PC-3 (cell line): ENCODE measurements at regions not wholly inside any gene's neighbourhood (a gene's known extent, or its start where the extent isn't known, plus 50 kb on each side); places are given as distances from the start of the nearest gene placed in this dataset.
A peak's percentile ranks its signal among the peaks of the same experiment; 100 is the strongest.

Experiments used
- ATAC-seq: fragments of 200-7000 bp; cut with Tn5 transposase; 2 replicates; pipeline ENCODE4 v1.9.1; 2020; ENCODE audit warnings: mild to moderate bottlenecking, moderate library complexity
- BruUV-seq: library from RNA; stranded (reverse); fragments of 400-500 nt; replicated peaks from 2 replicates; lab custom pipeline; 2021; lab: Mats Ljungman, UMichigan
- CTCF ChIA-PET: fragments of 300-600 bp; sonication (Branson Sonifier 250); formaldehyde crosslinking; loops from one replicate; lab custom pipeline; 2022; ENCODE audit warnings: antibody characterized with exemption; lab: Charles Lee
- POLR2A ChIA-PET: fragments of 300-600 bp; sonication (Branson Sonifier 250); formaldehyde crosslinking; loops from one replicate; lab custom pipeline; 2022; ENCODE audit warnings: antibody characterized with exemption; ENCODE audit not compliant: unreplicated experiment; lab: Charles Lee
- DNase-seq: peaks from one replicate; pipeline ENCODE4 v3.0.0-alpha.2; 2015
- H2AFZ ChIP-seq: fragments of 300-600 bp; sonication (generic); 2 replicates; pipeline ENCODE4 v1.6.0; 2016; ENCODE audit warnings: antibody characterized with exemption, low read length
- H3F3A ChIP-seq: fragments of 300-600 bp; sonication (generic); one replicate; pipeline ENCODE4 v1.6.0; 2017; ENCODE audit warnings: antibody characterized with exemption, low read length, control low read depth, mild to moderate bottlenecking; ENCODE audit not compliant: unreplicated experiment
- H3K27ac ChIP-seq: fragments of 300-600 bp; sonication (generic); 2 replicates; pipeline ENCODE4 v1.5.1; 2016; ENCODE audit warnings: mild to moderate bottlenecking, low read length
- H3K27me3 ChIP-seq: fragments of 300-600 bp; sonication (generic); 2 replicates; pipeline ENCODE4 v1.6.1; 2016; ENCODE audit warnings: low read length, mixed read lengths
- H3K36me3 ChIP-seq: fragments of 300-600 bp; sonication (generic); 2 replicates; pipeline ENCODE4 v1.6.1; 2016; ENCODE audit warnings: low read depth, mixed run types, low read length, mixed read lengths
- H3K4me1 ChIP-seq: fragments of 300-600 bp; sonication (generic); 2 replicates; pipeline ENCODE4 v1.5.1; 2016; ENCODE audit warnings: low read length; ENCODE audit not compliant: insufficient read depth
- H3K4me2 ChIP-seq: fragments of 300-600 bp; sonication (generic); 2 replicates; pipeline ENCODE4 v1.6.0; 2016; ENCODE audit warnings: low read length
- H3K4me3 ChIP-seq: fragments of 300-600 bp; sonication (generic); 2 replicates; pipeline ENCODE4 v1.5.1; 2016; ENCODE audit warnings: mild to moderate bottlenecking, low read length, mixed read lengths
- H3K79me2 ChIP-seq: fragments of 300-600 bp; sonication (generic); 2 replicates; pipeline ENCODE4 v1.6.1; 2017; ENCODE audit warnings: low read length, mixed read lengths
- H3K9ac ChIP-seq: fragments of 300-600 bp; sonication (generic); 2 replicates; pipeline ENCODE4 v1.6.0; 2016; ENCODE audit warnings: mild to moderate bottlenecking, low read length
- H3K9me2 ChIP-seq: fragments of 300-600 bp; sonication (generic); replicated peaks from 2 replicates; pipeline ENCODE4 v1.6.1; 2016; ENCODE audit warnings: mixed run types, low read length, mixed read lengths
- H3K9me3 ChIP-seq: fragments of 300-600 bp; sonication (generic); 2 replicates; pipeline ENCODE4 v1.6.1; 2016; ENCODE audit warnings: low read length, mixed read lengths
- H4K20me1 ChIP-seq: fragments of 300-600 bp; sonication (generic); 2 replicates; pipeline ENCODE4 v1.6.1; 2016; ENCODE audit warnings: low read length, mixed read lengths
- EZH2 ChIP-seq: fragments of 300-600 bp; sonication (generic); IDR thresholded peaks from one replicate; pipeline ENCODE4 v1.6.1; 2017; ENCODE audit warnings: antibody characterized with exemption, mild to moderate bottlenecking, low read length; ENCODE audit not compliant: unreplicated experiment
- EZH2phosphoT487 ChIP-seq: fragments of 300-600 bp; sonication (generic); IDR thresholded peaks from 2 replicates; pipeline ENCODE4 v1.6.1; 2018; ENCODE audit warnings: mild to moderate bottlenecking, antibody characterized with exemption, low read length, borderline replicate concordance
- intact Hi-C: fragments of 100-400 bp; cut with micrococcal nuclease; formaldehyde crosslinking; loops from 2 replicates; pipeline ENCODE4 v1.9.0; 2023
- TF ChIP-seq, protein P1 (sequence below): fragments of 300-600 bp; sonication (generic); conservative IDR thresholded peaks from 2 replicates; pipeline ENCODE4 v1.5.1; 2017; ENCODE audit warnings: antibody characterized with exemption, low read depth, mild to moderate bottlenecking, low read length

DNA sequence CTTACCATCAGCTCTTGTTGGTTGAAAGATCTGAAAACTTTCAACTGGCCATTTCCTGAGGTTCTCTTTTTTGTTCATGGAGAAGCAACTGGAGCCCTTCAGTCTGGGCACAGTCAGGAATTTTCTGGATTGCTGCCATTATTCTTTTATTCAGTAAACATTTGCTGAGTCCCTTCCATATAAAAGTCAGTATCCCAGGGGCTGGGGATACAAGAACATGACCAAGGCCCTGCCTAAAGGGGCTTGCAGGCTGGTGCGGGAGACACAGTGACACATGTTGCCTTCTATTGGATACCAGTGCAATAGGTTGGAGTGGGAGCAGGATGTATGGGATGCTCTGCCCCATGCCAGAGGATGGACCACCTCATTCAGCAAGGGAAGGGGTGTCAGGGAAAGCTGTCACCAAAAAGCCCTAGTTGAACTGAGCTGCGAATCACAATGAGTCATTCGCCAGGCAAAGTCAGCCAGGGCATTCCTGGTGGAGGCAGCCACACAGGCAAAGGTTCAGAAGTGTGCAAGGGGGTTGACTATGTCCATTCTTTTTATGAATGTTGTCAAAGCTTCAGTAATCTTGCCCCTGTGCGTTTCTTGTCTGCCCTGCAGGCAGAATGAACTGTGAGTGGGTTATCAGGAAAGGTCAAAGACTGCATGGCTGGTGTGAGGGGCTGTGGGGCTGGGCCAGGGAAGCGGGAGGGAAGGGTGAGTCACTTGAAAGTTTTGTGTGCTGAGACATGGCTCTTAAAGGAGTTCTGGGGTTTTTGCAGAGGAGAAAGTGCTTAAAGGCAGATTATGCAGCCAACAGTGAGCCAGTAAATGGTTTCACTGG lies 395.9 kb downstream of the KCNRG start:
- no peak for TF ChIP-seq EZH2phosphoT487
- TF ChIP-seq, protein P1, sequence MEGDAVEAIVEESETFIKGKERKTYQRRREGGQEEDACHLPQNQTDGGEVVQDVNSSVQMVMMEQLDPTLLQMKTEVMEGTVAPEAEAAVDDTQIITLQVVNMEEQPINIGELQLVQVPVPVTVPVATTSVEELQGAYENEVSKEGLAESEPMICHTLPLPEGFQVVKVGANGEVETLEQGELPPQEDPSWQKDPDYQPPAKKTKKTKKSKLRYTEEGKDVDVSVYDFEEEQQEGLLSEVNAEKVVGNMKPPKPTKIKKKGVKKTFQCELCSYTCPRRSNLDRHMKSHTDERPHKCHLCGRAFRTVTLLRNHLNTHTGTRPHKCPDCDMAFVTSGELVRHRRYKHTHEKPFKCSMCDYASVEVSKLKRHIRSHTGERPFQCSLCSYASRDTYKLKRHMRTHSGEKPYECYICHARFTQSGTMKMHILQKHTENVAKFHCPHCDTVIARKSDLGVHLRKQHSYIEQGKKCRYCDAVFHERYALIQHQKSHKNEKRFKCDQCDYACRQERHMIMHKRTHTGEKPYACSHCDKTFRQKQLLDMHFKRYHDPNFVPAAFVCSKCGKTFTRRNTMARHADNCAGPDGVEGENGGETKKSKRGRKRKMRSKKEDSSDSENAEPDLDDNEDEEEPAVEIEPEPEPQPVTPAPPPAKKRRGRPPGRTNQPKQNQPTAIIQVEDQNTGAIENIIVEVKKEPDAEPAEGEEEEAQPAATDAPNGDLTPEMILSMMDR: no peak
- no peak for TF ChIP-seq EZH2
- Histone ChIP-seq H3K9ac (peak overlapping the region; percentile 29; the same call in 1 of the 2 replicates), H3K4me2 (peak overlapping the region; percentile 28), H3K9me3 (no peaks in the 10 kb centered on the region), H3K27me3 (no peaks in the 10 kb centered on the region), H3K79me2 (no peaks in the 10 kb centered on the region), H3K4me1 (peaks cover 41% of the 10 kb centered on the region), H3K27ac (peak overlapping the region; percentile 86), H3K36me3 (no peaks in the 10 kb centered on the region), H3K9me2 (no peaks in the 10 kb centered on the region), H3F3A (no peaks in the 10 kb centered on the region), H3K4me3 (0 out of 2 replicates have a peak overlapping the region, but pooled peaks have one; percentile 22), H2AFZ (no peak overlapping the region), H4K20me1 (no peaks in the 10 kb centered on the region)
- CTCF ChIA-PET: no interaction called here
- POLR2A ChIA-PET: interaction anchor here (0.7 kb wide), 1 partner anchor 328 kb away, joined by 5 read pairs; no protein-coding TSS in a partner anchor
- no TSS peak for BruUV-seq
- intact Hi-C loops: no loop called here
- DNase-seq (peak; percentile 82), ATAC-seq (peak; percentile 88)

DNA sequence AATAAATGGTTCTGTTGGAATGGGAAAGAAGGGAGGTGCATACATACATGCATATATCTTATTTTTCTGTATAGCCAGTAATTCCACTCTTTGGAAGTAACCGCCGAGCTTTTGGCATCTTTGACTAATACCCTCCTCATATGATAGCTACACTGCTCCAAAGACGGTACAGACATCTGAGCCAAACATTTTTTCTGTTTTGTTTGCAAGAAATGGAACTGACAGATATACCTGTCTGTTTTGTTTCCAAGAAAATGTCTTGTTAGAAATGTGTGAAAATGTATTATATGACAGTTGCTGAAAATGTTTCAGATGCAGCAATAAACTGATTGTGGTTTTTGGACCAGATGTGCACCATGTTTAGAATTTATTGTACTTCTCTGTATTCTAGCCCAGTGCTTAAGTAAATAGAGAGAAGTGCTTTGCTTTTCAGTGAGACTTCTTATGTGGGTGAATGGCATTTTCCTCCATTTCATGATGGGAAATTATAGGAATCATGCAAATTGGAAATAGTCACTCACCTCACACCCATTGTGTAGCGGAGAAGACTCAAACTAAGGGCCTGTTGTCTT lies 396.9 kb downstream of the KCNRG start:
- H3K9ac ChIP-seq: no peak overlapping the region; the same call in 1 of the 2 replicates
- H3K9me2 ChIP-seq: no peaks in the 10 kb centered on the region
- H3K4me2 ChIP-seq: peak overlapping the region; percentile 28
- TF ChIP-seq EZH2 (no peak), EZH2phosphoT487 (no peak)
- TF ChIP-seq, protein P1: no peak
- H2AFZ ChIP-seq: no peak overlapping the region
- ChIA-PET POLR2A (no interaction called here), CTCF (no interaction called here)
- H3K27ac ChIP-seq: peak overlapping the region; percentile 86
- H3K27me3 ChIP-seq: no peaks in the 10 kb centered on the region
- no peaks in the 10 kb centered on the region for H3K79me2 ChIP-seq
- no TSS peak for BruUV-seq
- intact Hi-C loops: no loop called here
- H4K20me1 ChIP-seq: no peaks in the 10 kb centered on the region
- H3K4me1 ChIP-seq: peaks cover 41% of the 10 kb centered on the region
- ATAC-seq: no peak
- no peaks in the 10 kb centered on the region for H3K9me3 ChIP-seq
- peak; percentile 6 for DNase-seq
- H3F3A ChIP-seq: no peaks in the 10 kb centered on the region
- no peak overlapping the region for H3K4me3 ChIP-seq
- H3K36me3 ChIP-seq: no peaks in the 10 kb centered on the region

- no peak for ATAC-seq
- no peaks in the 10 kb centered on the region for H3F3A ChIP-seq
- H3K4me3 ChIP-seq: no peak overlapping the region
- no peaks in the 10 kb centered on the region for H4K20me1 ChIP-seq
- H3K9ac ChIP-seq: no peak overlapping the region
- TF ChIP-seq EZH2phosphoT487 (no peak), EZH2 (no peak)
- TF ChIP-seq, protein P1: no peak
- H3K9me2 ChIP-seq: no peaks in the 10 kb centered on the region
- no peak overlapping the region for H2AFZ ChIP-seq
- peaks cover 26% of the 10 kb centered on the region for H3K4me1 ChIP-seq
- DNase-seq: no peak
- ChIA-PET CTCF (no interaction called here), POLR2A (no interaction called here)
- no peaks in the 10 kb centered on the region for H3K79me2 ChIP-seq
- H3K27me3 ChIP-seq: no peaks in the 10 kb centered on the region
- no TSS peak for BruUV-seq
- H3K9me3 ChIP-seq: no peaks in the 10 kb centered on the region
- intact Hi-C loops: no loop called here
- no peaks in the 10 kb centered on the region for H3K36me3 ChIP-seq
- H3K4me2 ChIP-seq: no peak overlapping the region
- H3K27ac ChIP-seq: no peak overlapping the region
These were observed 399.4 kb downstream of the KCNRG start for GRCh38 chr13:50414640-50415039.
